Pancreas (tissue), 8 donors: ENCODE measurements at regions not wholly inside any gene's neighbourhood (a gene's known extent, or its start where the extent isn't known, plus 50 kb on each side); places are given as distances from the start of the nearest gene placed in this dataset.

Experiments
- ATAC-seq, 4 donors: fragments of 200-7000 bp; cut with Tn5 transposase; one replicate each; pipeline versions ENCODE4 v1.8.0 to v1.9.1; 2020; ENCODE audit warnings: mild to moderate bottlenecking in 4 of 4, moderate library complexity in 4 of 4
- DNase-seq, 6 donors: peaks; one replicate each; pipeline ENCODE4 v3.0.0-alpha.2; 2020
- FAIRE-seq: peaks from 2 replicates; lab custom pipeline; 2012; peaks lifted over from hg19 to GRCh38; lab: Jason Lieb, UNC
- H3K27ac ChIP-seq, 4 donors: fragments of 200-600 bp; sonication (generic); 1 replicate in 3 of 4; 2 replicates in 1 of 4; pipeline versions ENCODE4 v1.5.0 to v1.8.0; 2020
- H3K27me3 ChIP-seq, 4 donors: fragments of 200-600 bp; one replicate each; pipeline ENCODE4 v1.8.0; 2021
- H3K36me3 ChIP-seq, 3 donors: fragments of 200-600 bp; sonication (generic) in 1 of 3; one replicate each; pipeline versions ENCODE4 v1.5.0 to v1.8.0; 2020 to 2021
- H3K4me1 ChIP-seq, 3 donors: fragments of 200-600 bp; one replicate each; pipeline ENCODE4 v1.8.0; 2021
- H3K4me3 ChIP-seq, 4 donors: fragments of 200-600 bp; sonication (generic) in 2 of 4; one replicate each; pipeline versions ENCODE4 v1.5.0 to v1.8.0; 2020 to 2021
- H3K9me3 ChIP-seq, 4 donors: fragments of 200-600 bp; one replicate each; pipeline ENCODE4 v1.8.0; 2021
- intact Hi-C, 3 donors: fragments of 100-400 bp; cut with DNase I; formaldehyde crosslinking; loops; one replicate each; pipeline versions ENCODE4 v1.11.1 to v1.14.2; 2022
- TF ChIP-seq, protein P1 (sequence below), 4 donors: fragments of 200-600 bp; sonication (generic) in 3 of 4; IDR thresholded peaks; one replicate each; pipeline versions ENCODE4 v1.5.0 to v1.8.0; 2021; ENCODE audit warnings: antibody characterized with exemption in 4 of 4
- donor health status: DM: no; HTN: no; CAD: no; lungs with moderate emphysema.
- donor health status: DM: no; HTN: no; CAD: no.
- donor health status: control.
- donor health status: control.
- donor health status: DM: yes; HTN: yes; CAD: no.
- donor health status: DM: no; HTN: no; CAD: no.
- donor health status: DM: no; HTN: no; CAD: no.
- donor health status: DM: yes; HTN: yes; CAD: no.

DNA sequence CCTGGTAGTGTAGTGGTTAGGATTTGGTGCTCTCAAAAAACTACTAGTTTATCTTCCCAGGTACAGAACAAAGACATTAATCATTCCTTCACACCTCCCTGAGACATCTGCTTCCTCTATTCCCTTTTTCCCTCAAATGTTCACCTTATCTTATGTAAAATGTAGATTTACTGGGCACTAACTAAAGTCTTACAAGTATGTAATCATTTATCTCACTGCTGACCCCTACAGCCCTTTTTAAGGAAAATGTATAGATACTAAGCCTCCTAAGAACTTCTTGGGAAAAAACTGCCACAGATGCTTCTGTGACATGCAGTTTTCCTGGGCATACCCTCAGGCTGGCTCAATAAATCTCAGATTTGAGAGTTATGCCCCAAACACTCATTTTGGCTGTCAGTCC lies 50.8 kb upstream of the NEK7 start:
- intact Hi-C loops, result no loop called here
- H3K36me3 ChIP-seq, result no peaks in the 10 kb centered on the region
- no peaks in the 10 kb centered on the region for H3K4me1 ChIP-seq
- no peaks in the 10 kb centered on the region for H3K9me3 ChIP-seq
- FAIRE-seq (no peak), DNase-seq (no peak), ATAC-seq (no peak)
- TF ChIP-seq, protein P1, sequence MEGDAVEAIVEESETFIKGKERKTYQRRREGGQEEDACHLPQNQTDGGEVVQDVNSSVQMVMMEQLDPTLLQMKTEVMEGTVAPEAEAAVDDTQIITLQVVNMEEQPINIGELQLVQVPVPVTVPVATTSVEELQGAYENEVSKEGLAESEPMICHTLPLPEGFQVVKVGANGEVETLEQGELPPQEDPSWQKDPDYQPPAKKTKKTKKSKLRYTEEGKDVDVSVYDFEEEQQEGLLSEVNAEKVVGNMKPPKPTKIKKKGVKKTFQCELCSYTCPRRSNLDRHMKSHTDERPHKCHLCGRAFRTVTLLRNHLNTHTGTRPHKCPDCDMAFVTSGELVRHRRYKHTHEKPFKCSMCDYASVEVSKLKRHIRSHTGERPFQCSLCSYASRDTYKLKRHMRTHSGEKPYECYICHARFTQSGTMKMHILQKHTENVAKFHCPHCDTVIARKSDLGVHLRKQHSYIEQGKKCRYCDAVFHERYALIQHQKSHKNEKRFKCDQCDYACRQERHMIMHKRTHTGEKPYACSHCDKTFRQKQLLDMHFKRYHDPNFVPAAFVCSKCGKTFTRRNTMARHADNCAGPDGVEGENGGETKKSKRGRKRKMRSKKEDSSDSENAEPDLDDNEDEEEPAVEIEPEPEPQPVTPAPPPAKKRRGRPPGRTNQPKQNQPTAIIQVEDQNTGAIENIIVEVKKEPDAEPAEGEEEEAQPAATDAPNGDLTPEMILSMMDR (IDR thresholded peaks at IDR 0.05), result no peak
- H3K27me3 ChIP-seq, result no peaks in the 10 kb centered on the region
- H3K4me3 ChIP-seq, result no peak overlapping the region
- no peak overlapping the region for H3K27ac ChIP-seq
